Esophagus squamous epithelium (tissue), 4 donors: ENCODE measurements at regions not wholly inside any gene's neighbourhood (a gene's known extent, or its start where the extent isn't known, plus 50 kb on each side); places are given as distances from the start of the nearest gene placed in this dataset.

Experiments used
- POLR2A ChIP-seq, 4 donors: fragments of 450-650 bp; IDR thresholded peaks; one replicate each; pipeline ENCODE4 v1.6.1; 2017; ENCODE audit warnings: antibody characterized with exemption in 4 of 4, mild to moderate bottlenecking in 4 of 4, moderate library complexity in 3 of 4
- TF ChIP-seq, protein P1 (sequence below), 6 experiments: fragments of 450-650 bp in 4 of 6; fragments of 200-600 bp in 2 of 6; sonication (generic) in 2 of 6; IDR thresholded peaks; one replicate each; pipeline ENCODE4 v1.5.1; 2016 to 2019; ENCODE audit warnings: antibody characterized with exemption in 6 of 6, mild to moderate bottlenecking in 4 of 6, moderate library complexity in 4 of 6

GRCh38 chr18:61714421-61714820, 178.4 kb downstream of the RNF152 start:
- TF ChIP-seq, protein P1, sequence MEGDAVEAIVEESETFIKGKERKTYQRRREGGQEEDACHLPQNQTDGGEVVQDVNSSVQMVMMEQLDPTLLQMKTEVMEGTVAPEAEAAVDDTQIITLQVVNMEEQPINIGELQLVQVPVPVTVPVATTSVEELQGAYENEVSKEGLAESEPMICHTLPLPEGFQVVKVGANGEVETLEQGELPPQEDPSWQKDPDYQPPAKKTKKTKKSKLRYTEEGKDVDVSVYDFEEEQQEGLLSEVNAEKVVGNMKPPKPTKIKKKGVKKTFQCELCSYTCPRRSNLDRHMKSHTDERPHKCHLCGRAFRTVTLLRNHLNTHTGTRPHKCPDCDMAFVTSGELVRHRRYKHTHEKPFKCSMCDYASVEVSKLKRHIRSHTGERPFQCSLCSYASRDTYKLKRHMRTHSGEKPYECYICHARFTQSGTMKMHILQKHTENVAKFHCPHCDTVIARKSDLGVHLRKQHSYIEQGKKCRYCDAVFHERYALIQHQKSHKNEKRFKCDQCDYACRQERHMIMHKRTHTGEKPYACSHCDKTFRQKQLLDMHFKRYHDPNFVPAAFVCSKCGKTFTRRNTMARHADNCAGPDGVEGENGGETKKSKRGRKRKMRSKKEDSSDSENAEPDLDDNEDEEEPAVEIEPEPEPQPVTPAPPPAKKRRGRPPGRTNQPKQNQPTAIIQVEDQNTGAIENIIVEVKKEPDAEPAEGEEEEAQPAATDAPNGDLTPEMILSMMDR (IDR thresholded peaks at IDR 0.05), result no peak
- no peak for TF ChIP-seq POLR2A (IDR thresholded peaks at IDR 0.05)
